Activated CD4-positive, CD25-positive, alpha-beta regulatory T cell treated with anti-CD3 and anti-CD28 coated beads, Interleukin-2, amount 50 U/mL, for 72 hours (primary cell): ENCODE measurements at regions not wholly inside any gene's neighbourhood (a gene's known extent, or its start where the extent isn't known, plus 50 kb on each side); places are given as distances from the start of the nearest gene placed in this dataset.

Experiments used
- DNase-seq: peaks from one replicate; pipeline ENCODE4 v3.0.0; 2021

- no peak for DNase-seq
These were observed 259.7 kb upstream of the TLE3 start for GRCh38 chr15:70357453-70357852.

GRCh38 chr15:70356919-70357318 is 259.2 kb upstream of the TLE3 start:
- no peak for DNase-seq

GRCh38 chr15:70356062-70356860 is 258.5 kb upstream of the TLE3 start:
- DNase-seq: no peak

GRCh38 chr15:70355275-70355795 is 257.6 kb upstream of the TLE3 start:
- DNase-seq: no peak

- DNase-seq: no peak
These were observed 256.7 kb upstream of the TLE3 start for GRCh38 chr15:70354346-70354905.

GRCh38 chr15:70353606-70354345 is 256.1 kb upstream of the TLE3 start:
- DNase-seq: no peak

- no peak for DNase-seq
These were observed 254.4 kb upstream of the TLE3 start for GRCh38 chr15:70351941-70352774.

- no peak for DNase-seq
These were observed 253.7 kb upstream of the TLE3 start for GRCh38 chr15:70351391-70351790.

GRCh38 chr15:70348581-70349344 is 251.0 kb upstream of the TLE3 start:
- DNase-seq: no peak

- DNase-seq: no peak
These were observed 250.5 kb upstream of the TLE3 start for GRCh38 chr15:70348226-70348543.

- DNase-seq: no peak
These were observed 249.9 kb upstream of the TLE3 start for GRCh38 chr15:70347321-70348225.

GRCh38 chr15:70345251-70346019 is 247.7 kb upstream of the TLE3 start:
- DNase-seq: no peak

- DNase-seq: no peak
These were observed 246.9 kb upstream of the TLE3 start for GRCh38 chr15:70344666-70345065.

GRCh38 chr15:70343961-70344621 is 246.4 kb upstream of the TLE3 start:
- no peak for DNase-seq

- DNase-seq: no peak
These were observed 245.1 kb upstream of the TLE3 start for GRCh38 chr15:70342554-70343548.

GRCh38 chr15:70342141-70342540 is 244.4 kb upstream of the TLE3 start:
- no peak for DNase-seq

- DNase-seq: no peak
These were observed 243.8 kb upstream of the TLE3 start for GRCh38 chr15:70341566-70341965.

- DNase-seq: no peak
These were observed 242.8 kb upstream of the TLE3 start for GRCh38 chr15:70340494-70340870.
